GM12872 (cell line): ENCODE measurements at regions not wholly inside any gene's neighbourhood (a gene's known extent, or its start where the extent isn't known, plus 50 kb on each side); places are given as distances from the start of the nearest gene placed in this dataset.
A peak's percentile ranks its signal among the peaks of the same experiment; 100 is the strongest.

Source experiments
- TF ChIP-seq, protein P1 (sequence below): IDR thresholded peaks from 3 replicates; pipeline ENCODE4 v1.5.1; 2011; ENCODE audit warnings: low read depth, mild to moderate bottlenecking, low read length, moderate library complexity; ENCODE audit not compliant: insufficient read depth

GRCh38 chr18:26777351-26778053 is 88.0 kb downstream of the AQP4 start:
- TF ChIP-seq, protein P1, sequence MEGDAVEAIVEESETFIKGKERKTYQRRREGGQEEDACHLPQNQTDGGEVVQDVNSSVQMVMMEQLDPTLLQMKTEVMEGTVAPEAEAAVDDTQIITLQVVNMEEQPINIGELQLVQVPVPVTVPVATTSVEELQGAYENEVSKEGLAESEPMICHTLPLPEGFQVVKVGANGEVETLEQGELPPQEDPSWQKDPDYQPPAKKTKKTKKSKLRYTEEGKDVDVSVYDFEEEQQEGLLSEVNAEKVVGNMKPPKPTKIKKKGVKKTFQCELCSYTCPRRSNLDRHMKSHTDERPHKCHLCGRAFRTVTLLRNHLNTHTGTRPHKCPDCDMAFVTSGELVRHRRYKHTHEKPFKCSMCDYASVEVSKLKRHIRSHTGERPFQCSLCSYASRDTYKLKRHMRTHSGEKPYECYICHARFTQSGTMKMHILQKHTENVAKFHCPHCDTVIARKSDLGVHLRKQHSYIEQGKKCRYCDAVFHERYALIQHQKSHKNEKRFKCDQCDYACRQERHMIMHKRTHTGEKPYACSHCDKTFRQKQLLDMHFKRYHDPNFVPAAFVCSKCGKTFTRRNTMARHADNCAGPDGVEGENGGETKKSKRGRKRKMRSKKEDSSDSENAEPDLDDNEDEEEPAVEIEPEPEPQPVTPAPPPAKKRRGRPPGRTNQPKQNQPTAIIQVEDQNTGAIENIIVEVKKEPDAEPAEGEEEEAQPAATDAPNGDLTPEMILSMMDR = no peak

DNA sequence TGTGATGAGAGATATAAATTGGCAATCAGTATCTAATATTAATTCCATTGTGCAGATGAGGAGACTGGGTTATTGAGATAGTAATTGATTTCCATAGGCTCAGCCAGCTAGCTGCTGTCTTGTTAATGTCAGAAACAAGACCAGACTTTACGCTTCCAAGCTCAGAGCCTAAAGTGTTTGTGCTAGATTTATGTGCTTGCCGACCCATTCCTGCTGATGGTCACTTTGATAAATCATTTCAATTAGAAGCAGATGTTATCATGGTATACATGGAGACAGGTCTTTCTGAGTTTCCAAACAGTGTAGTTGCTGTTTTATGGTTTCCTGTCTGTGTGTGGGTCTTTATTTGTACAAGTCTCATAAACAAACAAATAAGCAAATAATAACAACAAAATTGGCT is 92.8 kb downstream of the AQP4 start:
- TF ChIP-seq, protein P1 = no peak

DNA sequence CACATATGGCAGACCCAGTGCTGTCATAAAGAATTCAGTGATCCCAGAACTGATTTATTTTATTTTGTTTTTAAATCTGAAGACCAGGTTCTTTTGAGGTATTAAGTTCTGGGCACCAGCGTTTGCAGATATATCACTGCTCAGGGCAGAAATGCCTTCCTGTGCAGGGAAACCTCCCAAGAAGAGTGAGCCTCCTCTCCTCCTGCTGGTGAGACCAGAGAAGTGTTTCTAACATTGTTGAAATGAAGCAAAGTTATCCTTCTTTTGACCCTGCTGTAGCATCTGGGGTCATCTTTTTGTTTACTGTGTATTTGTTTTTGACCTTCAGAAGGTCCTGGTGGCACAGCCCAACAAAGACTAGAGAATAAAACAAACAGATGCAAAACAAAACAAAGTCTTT is 94.0 kb downstream of the AQP4 start:
- TF ChIP-seq, protein P1 = peak; percentile 39; the same call in 2 of the 3 replicates

- TF ChIP-seq, protein P1 = no peak
Observed at GRCh38 chr18:26768385-26768784, 97.1 kb downstream of the AQP4 start.

GRCh38 chr18:26765498-26765897 is 100.0 kb downstream of the AQP4 start:
- TF ChIP-seq, protein P1 = no peak

GRCh38 chr18:26764586-26764985 is 100.9 kb downstream of the AQP4 start:
- TF ChIP-seq, protein P1 = no peak

DNA sequence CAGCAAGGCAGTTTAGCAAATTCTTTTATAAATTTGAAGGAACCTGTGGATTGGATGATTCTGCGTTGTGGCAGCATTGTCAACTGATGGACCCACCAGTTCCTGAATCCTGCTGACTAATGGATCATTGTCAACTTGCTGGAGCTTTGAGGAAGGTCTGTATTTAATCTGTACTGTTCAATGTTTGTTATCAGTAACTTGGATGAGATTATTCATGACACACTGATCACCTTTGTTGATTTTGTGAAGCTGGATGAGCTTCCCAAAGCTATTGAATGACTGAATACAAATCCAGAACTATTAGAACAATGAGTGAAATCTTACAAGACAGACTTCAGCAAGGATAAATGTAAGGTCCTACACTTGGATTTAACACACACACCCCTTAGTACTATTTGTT is 101.3 kb downstream of the AQP4 start:
- TF ChIP-seq, protein P1 = no peak
